ENCODE measurements at regions not wholly inside any gene's neighbourhood (a gene's known extent, or its start where the extent isn't known, plus 50 kb on each side); places are given as distances from the start of the nearest gene placed in this dataset.

DNA sequence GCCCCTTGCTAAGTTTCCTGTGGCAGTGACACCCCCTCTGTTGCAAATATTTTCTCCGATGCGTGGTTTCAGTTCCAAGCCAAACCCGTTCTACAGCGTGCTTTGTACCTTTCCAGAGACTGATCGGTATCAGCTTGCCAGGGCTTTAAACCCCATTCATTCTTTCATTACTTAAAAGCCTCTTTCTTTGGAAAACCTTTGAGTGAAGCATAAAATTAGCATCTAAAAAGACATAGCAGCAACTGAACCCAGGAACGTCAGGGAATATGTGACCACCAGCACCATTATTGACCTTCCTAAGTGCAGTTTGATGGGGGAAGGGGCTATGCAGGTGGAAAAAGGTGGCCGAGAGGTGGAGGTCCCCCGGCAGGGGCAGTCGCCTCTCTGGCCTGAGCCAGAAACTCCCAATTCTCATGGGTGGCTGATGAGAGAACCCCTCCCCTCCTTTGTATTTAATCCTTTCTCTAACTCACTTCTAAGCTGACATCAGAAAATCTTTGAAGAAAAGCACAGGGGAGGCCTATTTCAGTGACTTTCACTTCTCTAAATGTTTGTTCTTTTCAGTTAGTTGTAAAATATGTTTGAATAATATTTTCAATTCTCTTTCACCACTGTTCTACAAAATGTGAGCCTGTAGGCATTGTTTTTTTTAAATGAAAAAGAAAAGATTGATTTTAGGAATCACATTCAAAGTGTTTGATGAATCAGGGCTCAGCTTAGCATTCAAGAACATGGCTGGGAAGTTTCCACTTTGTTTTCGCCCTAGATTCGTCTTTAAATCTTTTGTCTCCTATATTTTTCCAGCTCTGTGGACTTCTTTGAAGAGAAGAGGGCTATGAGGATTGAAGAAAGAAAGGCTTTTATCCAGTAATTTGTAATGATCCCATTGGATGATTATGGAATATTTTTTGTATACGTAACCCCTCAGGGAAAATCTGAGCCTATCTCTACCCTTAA, 89.2 kb downstream of the RSPH3 start:
- TF ChIP-seq, protein P1, sequence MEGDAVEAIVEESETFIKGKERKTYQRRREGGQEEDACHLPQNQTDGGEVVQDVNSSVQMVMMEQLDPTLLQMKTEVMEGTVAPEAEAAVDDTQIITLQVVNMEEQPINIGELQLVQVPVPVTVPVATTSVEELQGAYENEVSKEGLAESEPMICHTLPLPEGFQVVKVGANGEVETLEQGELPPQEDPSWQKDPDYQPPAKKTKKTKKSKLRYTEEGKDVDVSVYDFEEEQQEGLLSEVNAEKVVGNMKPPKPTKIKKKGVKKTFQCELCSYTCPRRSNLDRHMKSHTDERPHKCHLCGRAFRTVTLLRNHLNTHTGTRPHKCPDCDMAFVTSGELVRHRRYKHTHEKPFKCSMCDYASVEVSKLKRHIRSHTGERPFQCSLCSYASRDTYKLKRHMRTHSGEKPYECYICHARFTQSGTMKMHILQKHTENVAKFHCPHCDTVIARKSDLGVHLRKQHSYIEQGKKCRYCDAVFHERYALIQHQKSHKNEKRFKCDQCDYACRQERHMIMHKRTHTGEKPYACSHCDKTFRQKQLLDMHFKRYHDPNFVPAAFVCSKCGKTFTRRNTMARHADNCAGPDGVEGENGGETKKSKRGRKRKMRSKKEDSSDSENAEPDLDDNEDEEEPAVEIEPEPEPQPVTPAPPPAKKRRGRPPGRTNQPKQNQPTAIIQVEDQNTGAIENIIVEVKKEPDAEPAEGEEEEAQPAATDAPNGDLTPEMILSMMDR (IDR thresholded peaks at IDR 0.05 in 2 of 3, conservative IDR thresholded peaks at IDR 0.05 in 1 of 3; ENCODE audit: borderline replicate concordance in 1 of 3, insufficient read depth in 1 of 3, low read depth in 2 of 3, low read length in 2 of 3) = no peak
- TF ChIP-seq SP1 (IDR thresholded peaks at IDR 0.05; ENCODE audit: low read depth) (peak; percentile 45; the same call in 1 of the 2 replicates), ZNF274 (IDR thresholded peaks at IDR 0.05; ENCODE audit: low read depth, low read length) (no peak), RAD21 (IDR thresholded peaks at IDR 0.05; ENCODE audit: low read depth) (no peak), POLR2A (IDR thresholded peaks at IDR 0.05; ENCODE audit: borderline replicate concordance, extremely low read depth, insufficient read depth, insufficient read length) (no peak), SRF (IDR thresholded peaks at IDR 0.05; ENCODE audit: low read depth) (no peak), ELF1 (IDR thresholded peaks at IDR 0.05; ENCODE audit: borderline replicate concordance, low read depth) (no peak)

All from HCT116 (cell line).